Choroid plexus epithelial cell (primary cell): ENCODE measurements at regions not wholly inside any gene's neighbourhood (a gene's known extent, or its start where the extent isn't known, plus 50 kb on each side); places are given as distances from the start of the nearest gene placed in this dataset.

Source experiments
- DNase-seq: peaks from one replicate; pipeline ENCODE4 v3.0.0-alpha.2; 2010; ENCODE audit warnings: low read depth
- H3K4me3 ChIP-seq: 2 replicates; pipeline ENCODE4 v1.5.1; 2011; ENCODE audit warnings: low read depth, mild to moderate bottlenecking, control low read depth, low read length, moderate library complexity
- TF ChIP-seq, protein P1 (sequence below): conservative IDR thresholded peaks from 2 replicates; pipeline ENCODE4 v1.5.1; 2011; ENCODE audit warnings: low read depth, mild to moderate bottlenecking, control low read depth, inconsistent platforms, low read length, moderate library complexity

DNA sequence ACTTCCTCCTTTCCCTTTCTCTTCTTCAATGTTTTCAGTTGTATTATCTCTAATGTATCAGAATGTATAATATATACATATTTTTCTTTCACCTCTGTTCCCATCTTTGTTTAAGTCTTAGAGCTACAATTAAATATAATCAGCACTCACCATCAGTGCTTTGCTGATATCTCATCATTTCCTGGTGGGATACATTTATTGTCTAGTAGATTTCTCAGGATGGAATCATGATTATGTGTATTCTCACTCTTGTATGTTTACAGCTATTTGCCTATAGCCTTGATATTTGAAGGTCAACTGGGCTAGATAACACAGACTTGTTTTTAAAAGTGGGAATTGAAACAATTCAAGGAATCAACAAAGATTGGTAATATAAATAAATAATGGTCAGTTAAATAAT, 124.9 kb upstream of the EEA1 start:
- H3K4me3 ChIP-seq = no peak overlapping the region
- no peak for DNase-seq
- TF ChIP-seq, protein P1, sequence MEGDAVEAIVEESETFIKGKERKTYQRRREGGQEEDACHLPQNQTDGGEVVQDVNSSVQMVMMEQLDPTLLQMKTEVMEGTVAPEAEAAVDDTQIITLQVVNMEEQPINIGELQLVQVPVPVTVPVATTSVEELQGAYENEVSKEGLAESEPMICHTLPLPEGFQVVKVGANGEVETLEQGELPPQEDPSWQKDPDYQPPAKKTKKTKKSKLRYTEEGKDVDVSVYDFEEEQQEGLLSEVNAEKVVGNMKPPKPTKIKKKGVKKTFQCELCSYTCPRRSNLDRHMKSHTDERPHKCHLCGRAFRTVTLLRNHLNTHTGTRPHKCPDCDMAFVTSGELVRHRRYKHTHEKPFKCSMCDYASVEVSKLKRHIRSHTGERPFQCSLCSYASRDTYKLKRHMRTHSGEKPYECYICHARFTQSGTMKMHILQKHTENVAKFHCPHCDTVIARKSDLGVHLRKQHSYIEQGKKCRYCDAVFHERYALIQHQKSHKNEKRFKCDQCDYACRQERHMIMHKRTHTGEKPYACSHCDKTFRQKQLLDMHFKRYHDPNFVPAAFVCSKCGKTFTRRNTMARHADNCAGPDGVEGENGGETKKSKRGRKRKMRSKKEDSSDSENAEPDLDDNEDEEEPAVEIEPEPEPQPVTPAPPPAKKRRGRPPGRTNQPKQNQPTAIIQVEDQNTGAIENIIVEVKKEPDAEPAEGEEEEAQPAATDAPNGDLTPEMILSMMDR = no peak

DNA sequence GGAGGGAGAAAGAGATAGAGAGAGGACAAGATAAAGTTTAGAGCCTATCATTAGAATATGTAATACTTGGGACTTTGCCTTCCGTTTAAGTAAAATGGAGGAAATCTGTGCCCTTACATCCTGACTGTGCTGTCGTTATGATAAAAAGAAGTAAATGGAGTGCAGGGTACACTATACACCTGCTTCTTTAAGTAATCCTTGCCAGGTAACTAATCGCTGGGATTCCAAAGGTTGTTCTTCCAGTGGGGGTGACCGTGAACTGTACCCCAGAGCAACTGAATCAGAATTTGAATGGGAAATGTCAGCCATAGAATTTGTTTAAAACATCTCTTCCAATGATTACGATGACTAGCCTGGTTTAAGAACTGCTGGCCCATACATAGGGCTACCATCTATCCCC, 126.1 kb upstream of the EEA1 start:
- TF ChIP-seq, protein P1 = no peak
- H3K4me3 ChIP-seq = no peak overlapping the region

DNA sequence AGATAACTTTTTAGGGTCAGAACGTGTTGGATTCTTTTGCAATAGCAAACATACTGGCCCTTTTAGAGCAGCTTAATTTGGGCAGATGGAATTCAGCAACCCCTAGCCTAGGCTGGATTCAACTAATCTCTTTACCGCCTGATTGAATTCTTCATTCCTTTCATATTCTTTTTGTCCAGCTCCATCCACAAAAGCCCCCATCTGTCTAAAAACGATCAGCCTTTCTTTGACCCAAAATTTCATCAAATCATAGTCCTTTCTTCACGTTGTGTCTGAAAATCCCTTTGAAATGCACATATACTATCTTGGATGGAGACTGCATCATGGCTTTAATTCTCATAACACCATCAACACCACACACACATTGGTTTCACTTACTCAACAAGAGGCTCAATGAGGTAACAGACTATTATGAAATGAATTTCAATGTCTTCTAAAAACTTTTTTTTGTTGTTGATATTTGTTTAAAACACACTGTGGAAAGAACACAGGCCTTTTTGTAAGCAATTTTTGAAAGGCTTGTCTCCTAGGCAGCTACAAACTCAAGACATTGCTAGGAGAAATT, 128.0 kb upstream of the EEA1 start:
- H3K4me3 ChIP-seq = no peak overlapping the region
- TF ChIP-seq, protein P1 = no peak
- peak; percentile 40 for DNase-seq

More for the DNA sequence above, 126.1 kb upstream of the EEA1 start:
- no peak for DNase-seq

DNA sequence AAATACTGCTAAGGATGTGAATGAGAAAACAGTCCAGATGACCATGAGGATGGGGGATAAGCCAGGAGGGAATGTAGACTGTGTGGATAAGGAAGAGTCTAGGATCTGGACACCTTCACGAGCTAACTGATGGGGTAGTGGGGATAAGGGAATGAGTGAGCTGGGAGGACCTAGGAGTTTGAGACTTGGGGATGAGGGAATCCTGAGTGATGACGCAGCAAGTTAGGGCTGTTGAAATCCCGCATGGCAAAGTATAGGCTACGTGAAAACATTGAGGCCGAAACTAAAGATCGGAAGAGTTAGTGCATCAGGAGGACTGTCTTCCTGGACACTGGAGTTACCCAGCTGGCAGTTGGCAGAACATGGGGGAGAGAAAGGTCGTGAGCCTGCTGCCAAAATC, 129.2 kb upstream of the EEA1 start:
- H3K4me3 ChIP-seq = no peak overlapping the region
- TF ChIP-seq, protein P1 = no peak
- no peak for DNase-seq

DNA sequence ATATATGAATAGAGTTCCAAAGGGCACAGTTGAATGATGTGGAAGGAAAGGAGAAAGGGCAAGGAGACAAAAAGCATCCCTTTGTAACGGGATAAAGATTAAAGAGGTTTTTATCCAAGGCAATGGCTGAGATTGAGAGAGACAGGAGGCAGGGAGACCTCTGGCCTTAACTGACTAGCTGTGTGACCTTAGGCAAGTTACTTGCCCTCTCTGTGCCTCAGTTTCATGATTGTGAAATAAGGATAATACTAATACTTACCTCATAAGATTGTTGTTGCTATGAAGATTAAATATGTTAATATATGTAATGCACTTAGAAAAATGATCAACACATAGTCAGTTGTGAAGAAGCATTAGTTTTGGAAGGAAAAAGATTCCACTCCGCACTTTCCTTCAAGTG, 130.2 kb upstream of the EEA1 start:
- H3K4me3 ChIP-seq = no peak overlapping the region
- TF ChIP-seq, protein P1 = no peak
- DNase-seq = no peak

DNA sequence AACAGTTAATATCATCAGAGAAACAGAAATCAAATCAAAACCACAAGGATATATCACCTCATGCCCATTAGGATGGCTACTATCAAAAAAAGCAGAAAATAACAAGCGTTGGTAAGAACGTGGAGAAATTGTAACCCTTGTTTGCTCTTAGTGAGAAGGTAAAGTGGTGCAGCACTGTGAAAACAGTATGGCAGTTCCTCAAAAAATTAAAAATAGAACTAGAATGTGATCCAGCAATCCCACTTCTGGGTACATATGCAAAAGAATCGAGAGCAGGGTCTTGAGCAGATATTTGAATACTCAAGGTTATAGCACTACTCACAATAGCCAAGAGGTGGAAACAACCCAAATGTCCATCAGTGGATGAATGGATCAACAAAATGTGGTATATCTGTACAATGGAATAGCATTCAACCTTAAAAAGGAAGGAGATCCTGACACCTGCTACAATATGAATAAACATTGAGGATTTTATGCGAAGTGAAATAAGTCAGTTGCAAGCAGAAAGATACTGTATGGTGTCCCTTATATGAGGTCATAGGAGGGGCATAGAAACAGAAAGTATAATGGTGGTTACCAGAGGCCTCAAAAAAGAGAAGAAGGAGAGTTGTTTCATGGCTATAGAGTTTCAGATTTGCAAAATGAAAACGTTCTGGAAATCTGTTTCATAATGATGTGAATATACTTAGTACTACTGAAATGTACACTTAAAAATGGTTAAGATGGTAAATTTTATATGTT, 131.0 kb upstream of the EEA1 start:
- TF ChIP-seq, protein P1 = no peak
- DNase-seq = no peak
- no peak overlapping the region for H3K4me3 ChIP-seq
